K562 (cell line): ENCODE measurements at regions not wholly inside any gene's neighbourhood (a gene's known extent, or its start where the extent isn't known, plus 50 kb on each side); places are given as distances from the start of the nearest gene placed in this dataset.

Experiments used
- ATAC-seq: fragments of 200-7000 bp; cut with Tn5 transposase; 3 replicates; pipeline ENCODE4 v1.9.1; 2020; ENCODE audit warnings: moderate library complexity
- BruUV-seq: library from RNA; stranded (reverse); fragments of 400-500 nt; replicated peaks from 2 replicates; lab custom pipeline; 2021; lab: Mats Ljungman, UMichigan
- CTCF ChIA-PET: fragments of 300-600 bp; formaldehyde crosslinking; extraction: SDS; loops from one replicate; lab custom pipeline; 2021; ENCODE audit warnings: low intra/inter-chr PET ratio; lab: Yijun Ruan, JAX
- POLR2A ChIA-PET: fragments of 300-600, 350-650 bp; sonication (Branson Sonifier 250); formaldehyde crosslinking; extraction: SDS; loops from one replicate; lab custom pipeline; 2021; ENCODE audit warnings: antibody characterized with exemption, inconsistent platforms; lab: Yijun Ruan, JAX
- DNase-seq, 4 experiments: peaks; one replicate each; pipeline versions ENCODE4 v3.0.0 to v3.0.0-alpha.2; 2011 to 2018; ENCODE audit warnings: low spot score in 3 of 4, mixed read lengths in 3 of 4; ENCODE audit errors: extremely low read depth in 1 of 4
- FAIRE-seq: peaks from 2 replicates; lab custom pipeline; 2011; peaks lifted over from hg19 to GRCh38; lab: Jason Lieb, UNC
- H2AFZ ChIP-seq: 2 replicates; pipeline ENCODE4 v1.6.0; 2011; ENCODE audit warnings: low read depth, low read length, control low read depth, inconsistent platforms
- H3K27ac ChIP-seq: fragments of 200-600 bp; 3 replicates; pipeline ENCODE4 v1.8.0; 2011; ENCODE audit warnings: low read depth, mild to moderate bottlenecking, control low read depth, inconsistent platforms, low read length, moderate library complexity, mixed read lengths; ENCODE audit errors: extremely low read depth
- H3K27me3 ChIP-seq, 2 experiments: fragments of 300-600 bp in 1 of 2; 2 replicates in 1 of 2; 3 replicates in 1 of 2; pipeline versions ENCODE4 v1.6.0 to v1.8.0; 2011; ENCODE audit warnings: inconsistent platforms in 2 of 2, low read length in 2 of 2, mild to moderate bottlenecking in 1 of 2, mixed read lengths in 1 of 2, moderate library complexity in 1 of 2; ENCODE audit not compliant: control insufficient read depth in 2 of 2, insufficient read depth in 2 of 2
- H3K36me3 ChIP-seq: fragments of 300-600 bp; 3 replicates; pipeline ENCODE4 v1.8.0; 2011; ENCODE audit warnings: mild to moderate bottlenecking, low read length, inconsistent platforms; ENCODE audit not compliant: control insufficient read depth, insufficient read depth
- H3K4me1 ChIP-seq, 2 experiments: fragments of 200-600 bp in 1 of 2; replicated peaks in 1 of 2; 2 replicates in 1 of 2; 3 replicates in 1 of 2; pipeline versions ENCODE4 v1.5.1 to v1.8.0; 2011; ENCODE audit warnings: inconsistent platforms in 2 of 2, low read length in 2 of 2, mild to moderate bottlenecking in 1 of 2, mixed read lengths in 1 of 2, moderate library complexity in 1 of 2; ENCODE audit not compliant: control insufficient read depth in 2 of 2, insufficient read depth in 2 of 2
- H3K4me2 ChIP-seq: 2 replicates; pipeline ENCODE4 v1.6.1; 2011; ENCODE audit warnings: low read length, control low read depth, inconsistent platforms, mixed read lengths; ENCODE audit not compliant: insufficient read depth
- H3K4me3 ChIP-seq: fragments of 200-600 bp; sonication (generic), shearing (Covaris generic); 2 replicates; pipeline ENCODE4 v1.5.1; 2016; ENCODE audit warnings: control low read depth, inconsistent platforms
- H3K79me2 ChIP-seq: fragments of 200-600 bp; 3 replicates; pipeline ENCODE4 v1.8.0; 2011; ENCODE audit warnings: low read length, inconsistent platforms; ENCODE audit not compliant: control insufficient read depth, insufficient read depth
- H3K9ac ChIP-seq, 2 experiments: 2 replicates each; pipeline versions ENCODE4 v1.6.0 to v1.6.1; 2011; ENCODE audit warnings: low read depth in 2 of 2, low read length in 2 of 2, control low read depth in 1 of 2, inconsistent platforms in 1 of 2, mild to moderate bottlenecking in 1 of 2, mixed read lengths in 1 of 2; ENCODE audit not compliant: insufficient read depth in 1 of 2
- H3K9me1 ChIP-seq: one replicate; pipeline ENCODE4 v1.6.0; 2011; ENCODE audit warnings: inconsistent platforms, mild to moderate bottlenecking, low read length, moderate library complexity; ENCODE audit not compliant: control insufficient read depth, insufficient read depth
- H3K9me3 ChIP-seq: replicated peaks from 2 replicates; pipeline ENCODE4 v1.5.1; 2011; ENCODE audit warnings: low read depth, low read length, inconsistent platforms; ENCODE audit not compliant: control insufficient read depth, insufficient read depth
- H4K20me1 ChIP-seq: replicated peaks from 2 replicates; pipeline ENCODE4 v1.6.1; 2011; ENCODE audit warnings: low read length, inconsistent platforms, mixed read lengths; ENCODE audit not compliant: control insufficient read depth, insufficient read depth
- GTF2A2 ChIP-seq: IDR thresholded peaks from 2 replicates; pipeline ENCODE4 v1.6.1; 2016; ENCODE audit warnings: mild to moderate bottlenecking, missing genetic modification characterization, missing compliant biosample characterization
- HNRNPUL1 ChIP-seq: fragments of 200-400 bp; formaldehyde crosslinking; IDR thresholded peaks from 2 replicates; pipeline ENCODE4 v1.6.1; 2017; ENCODE audit warnings: low read length
- KDM4B ChIP-seq, 2 experiments: fragments of 450-650 bp in 1 of 2; sonication (generic) in 1 of 2; IDR thresholded peaks; 2 replicates each; pipeline ENCODE4 v1.6.1; 2016 to 2017; ENCODE audit warnings: borderline replicate concordance in 2 of 2, antibody characterized with exemption in 1 of 2, low read depth in 1 of 2, mild to moderate bottlenecking in 1 of 2
- WGBS: fragments of 100-300 bp; shearing (Covaris generic); methylation state at CpG from one replicate; pipeline ENCODE4 v1.1.6; 2016; ENCODE audit warnings: low coverage, mixed read lengths; ENCODE audit not compliant: insufficient coverage; ENCODE audit errors: missing lambda C conversion rate; 5-methylcytosine and 5-hydroxymethylcytosine counted together
- in situ Hi-C: fragments of 300-500 bp; cut with MboI; formaldehyde crosslinking; loops from 4 replicates; pipeline ENCODE4 v1.15.0; 2018; ENCODE audit warnings: inconsistent platforms, mixed read lengths
- intact Hi-C: fragments of 100-400 bp; cut with micrococcal nuclease; formaldehyde crosslinking; loops from 2 replicates; pipeline ENCODE4 v1.14.2; 2022
- TF ChIP-seq, protein P1 (sequence below): fragments of 200-400 bp; formaldehyde crosslinking; IDR thresholded peaks from 2 replicates; pipeline ENCODE4 v1.6.1; 2017; ENCODE audit warnings: mild to moderate bottlenecking, low read depth, low read length, moderate library complexity
- TF ChIP-seq, protein P2 (sequence below), 2 experiments: fragments of 200-800 bp in 1 of 2; sonication (Bioruptor generic) in 1 of 2; sonication (generic) in 1 of 2; formaldehyde crosslinking in 1 of 2; IDR thresholded peaks in 1 of 2; conservative IDR thresholded peaks in 1 of 2; 2 replicates each; pipeline versions ENCODE4 v1.5.0 to v1.6.1; 2016 to 2020; ENCODE audit warnings: missing compliant biosample characterization in 1 of 2, missing genetic modification characterization in 1 of 2, missing genetic modification reagents in 1 of 2

DNA sequence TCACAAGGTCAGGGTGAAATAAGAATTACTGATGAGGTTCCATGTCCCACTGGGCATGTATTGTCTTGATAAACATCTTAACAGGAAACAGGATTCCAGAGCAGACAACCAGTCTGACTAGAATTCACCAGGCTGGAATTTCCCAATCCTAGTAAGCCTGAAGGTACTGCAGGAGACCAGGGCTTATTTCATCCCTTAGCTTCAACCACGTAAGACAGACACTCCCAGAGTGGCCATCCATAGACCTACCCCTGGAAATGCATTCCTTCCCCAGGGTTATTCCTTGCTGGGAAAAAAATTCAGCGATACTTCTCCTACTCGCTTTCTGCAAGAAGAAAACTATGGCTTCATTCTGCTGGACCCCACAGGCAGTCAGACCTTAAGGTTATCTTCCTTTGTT lies 785.4 kb downstream of the NR2F1-AS1 start (continued):
- TF ChIP-seq, protein P1, sequence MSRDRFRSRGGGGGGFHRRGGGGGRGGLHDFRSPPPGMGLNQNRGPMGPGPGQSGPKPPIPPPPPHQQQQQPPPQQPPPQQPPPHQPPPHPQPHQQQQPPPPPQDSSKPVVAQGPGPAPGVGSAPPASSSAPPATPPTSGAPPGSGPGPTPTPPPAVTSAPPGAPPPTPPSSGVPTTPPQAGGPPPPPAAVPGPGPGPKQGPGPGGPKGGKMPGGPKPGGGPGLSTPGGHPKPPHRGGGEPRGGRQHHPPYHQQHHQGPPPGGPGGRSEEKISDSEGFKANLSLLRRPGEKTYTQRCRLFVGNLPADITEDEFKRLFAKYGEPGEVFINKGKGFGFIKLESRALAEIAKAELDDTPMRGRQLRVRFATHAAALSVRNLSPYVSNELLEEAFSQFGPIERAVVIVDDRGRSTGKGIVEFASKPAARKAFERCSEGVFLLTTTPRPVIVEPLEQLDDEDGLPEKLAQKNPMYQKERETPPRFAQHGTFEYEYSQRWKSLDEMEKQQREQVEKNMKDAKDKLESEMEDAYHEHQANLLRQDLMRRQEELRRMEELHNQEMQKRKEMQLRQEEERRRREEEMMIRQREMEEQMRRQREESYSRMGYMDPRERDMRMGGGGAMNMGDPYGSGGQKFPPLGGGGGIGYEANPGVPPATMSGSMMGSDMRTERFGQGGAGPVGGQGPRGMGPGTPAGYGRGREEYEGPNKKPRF: no peak

DNA sequence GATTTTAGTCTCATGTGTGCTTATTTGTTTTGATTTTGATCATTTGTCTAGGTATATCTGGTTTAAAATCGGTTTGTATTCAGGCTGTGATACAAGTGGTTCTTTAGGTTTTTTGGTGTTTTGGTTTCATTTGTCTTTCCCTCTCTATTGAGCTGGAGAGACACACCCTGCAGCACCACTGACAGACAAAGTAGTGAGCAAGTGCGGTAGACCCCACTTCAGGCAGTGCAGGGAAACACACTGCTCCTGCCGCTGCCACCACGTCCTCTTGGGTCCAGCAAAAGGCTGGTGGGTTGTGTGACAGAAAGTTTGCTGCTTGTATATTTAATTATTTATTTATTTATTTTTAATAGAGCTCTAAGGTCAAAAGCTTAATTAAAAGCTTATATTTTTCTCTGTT lies 801.0 kb downstream of the NR2F1-AS1 start:
- H3K9me1 ChIP-seq: no peaks in the 10 kb centered on the region
- FAIRE-seq: no peak

More for the DNA sequence above, 801.0 kb downstream of the NR2F1-AS1 start:
- Histone ChIP-seq H3K4me1 (no peaks in the 10 kb centered on the region), H3K4me2 (no peak overlapping the region), H4K20me1 (no peaks in the 10 kb centered on the region), H3K27ac (no peak overlapping the region), H3K79me2 (no peaks in the 10 kb centered on the region), H3K36me3 (no peaks in the 10 kb centered on the region), H3K27me3 (no peaks in the 10 kb centered on the region), H2AFZ (no peak overlapping the region), H3K4me3 (no peak overlapping the region), H3K9ac (no peak overlapping the region), H3K9me3 (no peaks in the 10 kb centered on the region)
- ChIA-PET CTCF (no interaction called here), POLR2A (no interaction called here)
- in situ Hi-C loops: no loop called here
- intact Hi-C loops: no loop called here
- DNase-seq (no peak), ATAC-seq (no peak)
- BruUV-seq: no TSS peak
- TF ChIP-seq HNRNPUL1 (no peak), KDM4B (IDR thresholded peaks at IDR 0.05; ENCODE audit: borderline replicate concordance in 2 of 2, low read depth in 1 of 2) (no peak), GTF2A2 (tag) (no peak)
- TF ChIP-seq, protein P2, sequence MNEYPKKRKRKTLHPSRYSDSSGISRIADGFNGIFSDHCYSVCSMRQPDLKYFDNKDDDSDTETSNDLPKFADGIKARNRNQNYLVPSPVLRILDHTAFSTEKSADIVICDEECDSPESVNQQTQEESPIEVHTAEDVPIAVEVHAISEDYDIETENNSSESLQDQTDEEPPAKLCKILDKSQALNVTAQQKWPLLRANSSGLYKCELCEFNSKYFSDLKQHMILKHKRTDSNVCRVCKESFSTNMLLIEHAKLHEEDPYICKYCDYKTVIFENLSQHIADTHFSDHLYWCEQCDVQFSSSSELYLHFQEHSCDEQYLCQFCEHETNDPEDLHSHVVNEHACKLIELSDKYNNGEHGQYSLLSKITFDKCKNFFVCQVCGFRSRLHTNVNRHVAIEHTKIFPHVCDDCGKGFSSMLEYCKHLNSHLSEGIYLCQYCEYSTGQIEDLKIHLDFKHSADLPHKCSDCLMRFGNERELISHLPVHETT (CRISPR knock-in tag; conservative IDR thresholded peaks at IDR 0.05 in 1 of 2, IDR thresholded peaks at IDR 0.05 in 1 of 2): no peak
- 0% methylated on average over 4 of the region's 4 CpGs for WGBS
